Muscle of leg (tissue), 3 donors: ENCODE measurements at regions not wholly inside any gene's neighbourhood (a gene's known extent, or its start where the extent isn't known, plus 50 kb on each side); places are given as distances from the start of the nearest gene placed in this dataset.

ENCODE experiments used
- DNase-seq: peaks from one replicate; pipeline ENCODE4 v3.0.0; 2013
- H3K27ac ChIP-seq: one replicate; pipeline ENCODE4 v1.5.1; 2013; ENCODE audit warnings: mild to moderate bottlenecking, low read length, control low read depth
- H3K27me3 ChIP-seq: one replicate; pipeline ENCODE4 v1.6.1; 2013; ENCODE audit warnings: low read length; ENCODE audit not compliant: control insufficient read depth, insufficient read depth
- H3K36me3 ChIP-seq: one replicate; pipeline ENCODE4 v1.6.1; 2013; ENCODE audit warnings: low read length; ENCODE audit not compliant: control insufficient read depth, insufficient read depth
- H3K4me1 ChIP-seq: one replicate; pipeline ENCODE4 v1.6.1; 2013; ENCODE audit warnings: low read length; ENCODE audit not compliant: control insufficient read depth, insufficient read depth
- H3K4me3 ChIP-seq: one replicate; pipeline ENCODE4 v1.5.1; 2013; ENCODE audit warnings: low read length, control low read depth
- H3K9me3 ChIP-seq: replicated peaks from 2 replicates; pipeline ENCODE4 v1.6.1; 2013; ENCODE audit warnings: low read depth, low read length; ENCODE audit not compliant: control insufficient read depth
- WGBS: methylation state at CpG from one replicate; pipeline ENCODE4 v1.1.5; 2013; ENCODE audit warnings: missing lambda C conversion rate; ENCODE audit not compliant: insufficient coverage; 5-methylcytosine and 5-hydroxymethylcytosine counted together

GRCh38 chr14:83491091-83491490 is 1957.4 kb upstream of the SEL1L start:
- H3K4me1 ChIP-seq = no peaks in the 10 kb centered on the region
- H3K36me3 ChIP-seq = no peaks in the 10 kb centered on the region
- WGBS = no CpG with 5 or more reads among the region's 2 CpGs
- no peaks in the 10 kb centered on the region for H3K9me3 ChIP-seq
- no peak overlapping the region for H3K27ac ChIP-seq
- no peak for DNase-seq
- H3K4me3 ChIP-seq = no peak overlapping the region
- H3K27me3 ChIP-seq = no peaks in the 10 kb centered on the region

DNA sequence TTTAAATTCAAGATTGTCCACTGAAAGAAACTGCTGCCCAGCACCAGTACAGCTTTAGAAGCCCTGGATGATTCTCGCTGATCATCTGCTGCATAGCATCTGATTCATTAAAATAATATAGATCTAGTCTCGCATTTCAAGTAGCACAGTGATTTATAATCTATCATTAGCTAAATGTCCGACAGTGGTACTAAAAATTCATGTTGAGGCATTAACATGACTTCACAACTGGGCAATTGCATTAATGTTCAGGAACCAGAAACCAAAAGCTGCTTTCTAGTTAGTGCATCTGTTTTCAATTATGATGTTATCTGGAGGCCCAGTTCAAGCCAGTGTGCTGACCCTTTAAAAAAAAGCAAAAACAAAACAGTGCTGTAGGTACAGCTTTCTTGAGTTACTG is 1987.2 kb upstream of the SEL1L start:
- H3K4me1 ChIP-seq = no peaks in the 10 kb centered on the region
- DNase-seq = peak; percentile 41
- WGBS = no CpG with 5 or more reads among the region's 3 CpGs
- H3K9me3 ChIP-seq = no peaks in the 10 kb centered on the region
- H3K4me3 ChIP-seq = no peak overlapping the region
- no peaks in the 10 kb centered on the region for H3K36me3 ChIP-seq
- no peak overlapping the region for H3K27ac ChIP-seq
- H3K27me3 ChIP-seq = no peaks in the 10 kb centered on the region

DNA sequence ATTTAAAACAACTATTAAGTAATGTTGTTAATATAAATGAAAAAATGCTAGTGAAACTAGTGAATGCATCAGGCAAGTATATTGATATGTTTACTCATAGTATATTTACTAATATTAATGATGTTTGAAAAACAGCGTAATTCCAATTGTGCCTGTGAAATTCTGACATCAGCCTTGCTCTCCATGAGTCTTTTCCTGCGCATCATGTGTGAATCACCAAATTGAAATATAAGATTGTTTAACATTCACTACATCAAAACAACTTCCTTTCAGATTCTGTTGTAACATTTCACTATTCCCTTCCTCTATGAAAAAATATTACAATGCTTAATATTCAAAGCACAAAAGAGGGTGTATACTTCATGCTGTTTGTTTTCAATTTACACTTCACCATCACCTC is 1995.9 kb upstream of the SEL1L start:
- no peak overlapping the region for H3K27ac ChIP-seq
- no peaks in the 10 kb centered on the region for H3K4me1 ChIP-seq
- no CpG with 5 or more reads among the region's 2 CpGs for WGBS
- no peak overlapping the region for H3K4me3 ChIP-seq
- no peaks in the 10 kb centered on the region for H3K36me3 ChIP-seq
- H3K27me3 ChIP-seq = no peaks in the 10 kb centered on the region
- no peak for DNase-seq
- H3K9me3 ChIP-seq = no peaks in the 10 kb centered on the region

GRCh38 chr14:83533734-83534133 is 1996.2 kb upstream of the FLRT2 start:
- Histone ChIP-seq H3K36me3 (no peaks in the 10 kb centered on the region), H3K4me3 (no peak overlapping the region), H3K27me3 (no peaks in the 10 kb centered on the region), H3K27ac (no peak overlapping the region), H3K9me3 (no peaks in the 10 kb centered on the region), H3K4me1 (no peaks in the 10 kb centered on the region)
- DNase-seq = no peak

DNA sequence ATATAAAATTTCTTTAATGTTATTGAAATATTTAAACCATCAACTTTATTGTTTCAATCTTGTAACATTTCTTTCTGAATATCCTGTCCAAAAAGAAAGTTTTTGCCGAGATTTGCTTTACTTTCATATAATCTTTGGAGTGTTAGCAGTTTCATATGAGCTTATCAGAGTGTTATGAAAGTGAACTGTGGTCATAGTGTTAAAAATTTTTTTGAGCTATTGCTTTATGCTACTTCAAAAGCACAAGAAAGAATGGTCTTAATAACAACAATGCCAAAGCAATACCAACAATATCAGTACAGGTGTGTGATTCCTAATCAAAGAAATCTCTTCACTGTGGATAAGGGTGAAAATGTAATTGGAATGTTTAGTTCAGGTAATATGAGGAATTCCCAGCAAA is 1994.9 kb upstream of the FLRT2 start:
- H3K27me3 ChIP-seq = no peaks in the 10 kb centered on the region
- WGBS = no CpG with 5 or more reads among the region's 1 CpG
- DNase-seq = no peak
- H3K36me3 ChIP-seq = no peaks in the 10 kb centered on the region
- no peaks in the 10 kb centered on the region for H3K9me3 ChIP-seq
- no peak overlapping the region for H3K4me3 ChIP-seq
- no peak overlapping the region for H3K27ac ChIP-seq
- H3K4me1 ChIP-seq = no peaks in the 10 kb centered on the region

- Histone ChIP-seq H3K36me3 (no peaks in the 10 kb centered on the region), H3K27ac (no peak overlapping the region), H3K4me1 (no peaks in the 10 kb centered on the region), H3K27me3 (no peaks in the 10 kb centered on the region), H3K4me3 (no peak overlapping the region), H3K9me3 (no peaks in the 10 kb centered on the region)
- DNase-seq = no peak
- 60% methylated on average over 1 of the region's 5 CpGs for WGBS
These were observed 1994.5 kb upstream of the FLRT2 start for GRCh38 chr14:83535444-83535843.

GRCh38 chr14:83541147-83541546 is 1988.8 kb upstream of the FLRT2 start:
- Histone ChIP-seq H3K4me3 (no peak overlapping the region), H3K27me3 (no peaks in the 10 kb centered on the region), H3K4me1 (no peaks in the 10 kb centered on the region), H3K36me3 (no peaks in the 10 kb centered on the region), H3K9me3 (no peaks in the 10 kb centered on the region), H3K27ac (no peak overlapping the region)
- 93% methylated on average over 2 of the region's 13 CpGs for WGBS
- DNase-seq = no peak

GRCh38 chr14:83548061-83548839 is 1981.7 kb upstream of the FLRT2 start:
- no peaks in the 10 kb centered on the region for H3K9me3 ChIP-seq
- H3K4me1 ChIP-seq = no peaks in the 10 kb centered on the region
- no peaks in the 10 kb centered on the region for H3K36me3 ChIP-seq
- 52% methylated on average over 2 of the region's 5 CpGs for WGBS
- H3K27ac ChIP-seq = no peak overlapping the region
- no peak overlapping the region for H3K4me3 ChIP-seq
- H3K27me3 ChIP-seq = no peaks in the 10 kb centered on the region
- DNase-seq = no peak

DNA sequence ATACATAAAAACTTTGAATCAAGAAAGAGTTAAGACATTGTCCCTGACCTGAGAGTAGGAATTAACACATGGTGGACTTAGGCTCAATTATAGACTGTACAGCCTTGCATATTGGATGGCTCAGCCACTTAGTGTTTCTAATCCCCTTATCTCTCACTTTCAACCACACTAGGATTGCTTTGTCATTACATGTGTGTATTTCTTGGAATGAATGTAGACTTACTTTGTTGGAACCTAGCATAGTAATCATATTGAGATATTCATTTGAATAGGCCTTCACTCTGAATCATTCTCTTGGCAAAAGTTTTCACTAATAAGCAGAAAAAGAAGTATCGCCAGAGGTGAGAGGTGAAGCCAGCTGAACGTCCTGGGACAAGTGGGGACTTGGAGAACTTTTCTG is 1973.9 kb upstream of the FLRT2 start:
- Histone ChIP-seq H3K27me3 (no peaks in the 10 kb centered on the region), H3K27ac (no peak overlapping the region), H3K9me3 (no peaks in the 10 kb centered on the region), H3K36me3 (no peaks in the 10 kb centered on the region), H3K4me1 (no peaks in the 10 kb centered on the region), H3K4me3 (no peak overlapping the region)
- WGBS = no CpG with 5 or more reads among the region's 2 CpGs
- DNase-seq = no peak

DNA sequence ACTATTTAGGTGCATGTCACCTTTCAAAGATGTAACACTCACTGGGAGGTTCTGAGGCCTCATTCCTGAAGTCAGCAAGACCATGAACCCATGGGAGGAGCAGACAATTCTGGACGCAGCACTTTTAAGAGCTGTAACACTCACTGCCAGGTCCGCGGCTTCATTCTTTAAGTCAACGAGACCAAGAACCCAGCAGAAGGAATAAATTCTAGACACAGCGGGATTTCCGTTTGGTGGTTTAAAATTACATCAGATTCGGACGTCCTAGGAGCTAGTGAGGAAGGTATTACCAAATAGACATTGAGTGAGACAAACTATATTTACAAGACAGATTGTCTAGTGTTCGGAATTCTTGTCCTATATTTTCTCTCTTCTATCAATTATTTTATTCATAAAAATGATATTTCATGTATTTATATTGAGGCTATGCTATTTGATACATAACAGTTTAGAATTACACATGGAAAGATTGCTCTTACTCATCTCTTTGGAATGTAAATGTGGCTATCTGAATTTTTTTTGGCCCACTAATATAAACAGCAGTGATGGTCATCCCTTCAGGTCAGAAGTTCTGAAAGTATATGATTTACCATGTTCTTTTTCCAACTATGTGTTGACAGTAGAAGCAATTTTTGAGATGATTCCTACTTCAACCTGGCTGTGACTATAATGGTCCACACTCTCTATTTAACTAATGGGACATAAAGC is 1973.0 kb upstream of the FLRT2 start:
- Histone ChIP-seq H3K27me3 (no peaks in the 10 kb centered on the region), H3K36me3 (no peaks in the 10 kb centered on the region), H3K27ac (no peak overlapping the region), H3K4me1 (no peaks in the 10 kb centered on the region), H3K9me3 (no peaks in the 10 kb centered on the region), H3K4me3 (no peak overlapping the region)
- no peak for DNase-seq
- WGBS = 87% methylated on average over 3 of the region's 9 CpGs
